ENCODE measurements at regions not wholly inside any gene's neighbourhood (a gene's known extent, or its start where the extent isn't known, plus 50 kb on each side); places are given as distances from the start of the nearest gene placed in this dataset.
"Not testable (repeated sequence)": the region's sequence is repeated elsewhere in the genome, so short reads cannot be mapped to it uniquely, and the experiment has no call there.

- Histone ChIP-seq H3K4me1 (no peaks in the 10 kb centered on the region), H3K27me3 (no peaks in the 10 kb centered on the region), H3K36me3 (no peaks in the 10 kb centered on the region), H3K4me3 (no peak overlapping the region), H3K27ac (no peak overlapping the region), H3K9me3 (no peaks in the 10 kb centered on the region)
- TF ChIP-seq, protein P1, sequence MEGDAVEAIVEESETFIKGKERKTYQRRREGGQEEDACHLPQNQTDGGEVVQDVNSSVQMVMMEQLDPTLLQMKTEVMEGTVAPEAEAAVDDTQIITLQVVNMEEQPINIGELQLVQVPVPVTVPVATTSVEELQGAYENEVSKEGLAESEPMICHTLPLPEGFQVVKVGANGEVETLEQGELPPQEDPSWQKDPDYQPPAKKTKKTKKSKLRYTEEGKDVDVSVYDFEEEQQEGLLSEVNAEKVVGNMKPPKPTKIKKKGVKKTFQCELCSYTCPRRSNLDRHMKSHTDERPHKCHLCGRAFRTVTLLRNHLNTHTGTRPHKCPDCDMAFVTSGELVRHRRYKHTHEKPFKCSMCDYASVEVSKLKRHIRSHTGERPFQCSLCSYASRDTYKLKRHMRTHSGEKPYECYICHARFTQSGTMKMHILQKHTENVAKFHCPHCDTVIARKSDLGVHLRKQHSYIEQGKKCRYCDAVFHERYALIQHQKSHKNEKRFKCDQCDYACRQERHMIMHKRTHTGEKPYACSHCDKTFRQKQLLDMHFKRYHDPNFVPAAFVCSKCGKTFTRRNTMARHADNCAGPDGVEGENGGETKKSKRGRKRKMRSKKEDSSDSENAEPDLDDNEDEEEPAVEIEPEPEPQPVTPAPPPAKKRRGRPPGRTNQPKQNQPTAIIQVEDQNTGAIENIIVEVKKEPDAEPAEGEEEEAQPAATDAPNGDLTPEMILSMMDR (IDR thresholded peaks at IDR 0.05), result no peak
- ATAC-seq, result no peak
- intact Hi-C loops (cut with DNase I), result no loop called here
- no peak for FAIRE-seq
- 71 to 73% methylated on average over 3 of the region's 3 CpGs for WGBS, 2 donors
- DNase-seq, result no peak
These were observed 149.5 kb upstream of the LMNTD1 start for GRCh38 chr12:25702553-25702952.

DNA sequence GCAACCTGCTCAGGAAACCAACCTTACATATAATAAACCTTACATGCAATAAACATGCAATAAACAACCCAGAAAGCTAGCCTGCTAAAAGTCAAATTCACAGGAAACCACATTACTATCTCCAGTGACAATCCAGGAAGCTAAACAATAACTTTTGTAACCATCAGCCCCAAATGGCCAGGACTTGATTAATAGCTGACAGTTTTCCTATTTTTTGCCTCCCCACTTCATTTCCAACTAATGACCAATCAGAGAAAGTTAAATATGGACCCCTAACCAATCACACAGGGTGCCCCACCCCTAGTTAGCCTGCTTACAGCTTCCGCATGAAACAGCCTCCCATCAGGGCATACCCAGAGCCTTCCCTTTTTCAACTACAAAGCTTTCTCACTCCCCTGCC lies 152.2 kb upstream of the LMNTD1 start:
- TF ChIP-seq, protein P1 (IDR thresholded peaks at IDR 0.05), result no peak
- Histone ChIP-seq H3K36me3 (no peaks in the 10 kb centered on the region), H3K9me3 (no peaks in the 10 kb centered on the region), H3K27me3 (no peaks in the 10 kb centered on the region), H3K4me1 (no peaks in the 10 kb centered on the region), H3K4me3 (no peak overlapping the region), H3K27ac (no peak overlapping the region)
- 0% methylated on average over 1 of the region's 1 CpG for WGBS, 2 donors
- FAIRE-seq, result no peak
- no peak for ATAC-seq
- DNase-seq, result no peak
- intact Hi-C loops (cut with DNase I), result no loop called here

GRCh38 chr12:25706646-25707045 lies 153.6 kb upstream of the LMNTD1 start:
- DNase-seq; H3K9me3 ChIP-seq; H3K4me1 ChIP-seq; H3K36me3 ChIP-seq; H3K4me3 ChIP-seq; intact Hi-C loops (cut with DNase I); H3K27ac ChIP-seq; H3K27me3 ChIP-seq; ATAC-seq; FAIRE-seq: not testable (repeated sequence)

GRCh38 chr12:25707056-25707455 lies 154.0 kb upstream of the LMNTD1 start:
- Histone ChIP-seq H3K27ac (no peak overlapping the region), H3K36me3 (no peaks in the 10 kb centered on the region), H3K4me1 (no peaks in the 10 kb centered on the region), H3K27me3 (no peaks in the 10 kb centered on the region), H3K9me3 (no peaks in the 10 kb centered on the region), H3K4me3 (no peak overlapping the region)
- intact Hi-C loops (cut with DNase I), result no loop called here
- DNase-seq (no peak), ATAC-seq (no peak), FAIRE-seq (no peak)
- TF ChIP-seq, protein P1 (IDR thresholded peaks at IDR 0.05), result no peak

DNA sequence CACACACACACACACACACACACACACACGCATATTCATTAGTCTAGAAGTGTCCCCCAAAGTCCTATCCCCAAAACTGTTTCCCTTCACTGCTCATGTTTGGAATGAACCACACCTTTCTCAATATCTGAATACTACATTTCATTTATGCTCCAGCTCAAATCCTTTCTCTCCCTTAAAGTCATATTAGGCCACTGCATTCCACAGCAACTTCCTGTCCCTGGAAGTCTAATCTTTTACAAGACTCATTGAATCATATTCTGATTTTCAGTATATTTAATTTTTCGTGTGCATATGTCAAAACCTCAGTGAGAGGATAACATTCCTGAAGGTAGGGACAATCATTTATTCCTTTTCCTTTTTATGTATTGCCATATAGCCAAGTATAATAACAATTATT lies 155.6 kb upstream of the LMNTD1 start:
- TF ChIP-seq, protein P1 (IDR thresholded peaks at IDR 0.05), result no peak
- ATAC-seq (no peak), FAIRE-seq (no peak), DNase-seq (no peak)
- Histone ChIP-seq H3K4me3 (no peak overlapping the region), H3K27me3 (no peaks in the 10 kb centered on the region), H3K27ac (no peak overlapping the region), H3K9me3 (no peaks in the 10 kb centered on the region), H3K36me3 (no peaks in the 10 kb centered on the region), H3K4me1 (no peaks in the 10 kb centered on the region)
- WGBS, 2 donors, result 59 to 64% methylated on average over 2 of the region's 2 CpGs
- intact Hi-C loops (cut with DNase I), result no loop called here

DNA sequence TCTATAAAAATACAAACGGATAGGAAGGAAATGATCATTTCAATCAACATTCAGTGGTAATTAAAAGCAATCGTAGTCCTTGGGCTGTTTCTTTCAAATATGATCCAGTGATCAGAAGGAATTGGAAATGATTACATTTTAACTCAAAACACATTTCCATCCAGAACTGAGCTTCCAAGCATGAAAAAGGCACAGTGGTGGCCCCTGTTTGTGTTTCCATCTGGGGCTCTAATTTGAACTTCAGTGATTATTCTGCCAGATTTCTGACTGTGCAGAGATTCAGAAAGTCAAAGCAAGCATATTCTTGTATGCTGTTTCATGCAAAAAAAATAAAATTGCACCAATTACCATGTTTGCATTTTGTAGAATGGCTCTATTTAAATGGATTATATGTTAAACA lies 157.0 kb upstream of the LMNTD1 start:
- 59 to 71% methylated on average over 2 of the region's 2 CpGs for WGBS, 2 donors
- H3K4me3 ChIP-seq, result no peak overlapping the region
- H3K27me3 ChIP-seq, result no peaks in the 10 kb centered on the region
- H3K36me3 ChIP-seq, result no peaks in the 10 kb centered on the region
- ATAC-seq (no peak), DNase-seq (no peak), FAIRE-seq (no peak)
- intact Hi-C loops (cut with DNase I), result no loop called here
- no peaks in the 10 kb centered on the region for H3K4me1 ChIP-seq
- TF ChIP-seq, protein P1 (IDR thresholded peaks at IDR 0.05), result no peak
- no peak overlapping the region for H3K27ac ChIP-seq
- H3K9me3 ChIP-seq, result no peaks in the 10 kb centered on the region

DNA sequence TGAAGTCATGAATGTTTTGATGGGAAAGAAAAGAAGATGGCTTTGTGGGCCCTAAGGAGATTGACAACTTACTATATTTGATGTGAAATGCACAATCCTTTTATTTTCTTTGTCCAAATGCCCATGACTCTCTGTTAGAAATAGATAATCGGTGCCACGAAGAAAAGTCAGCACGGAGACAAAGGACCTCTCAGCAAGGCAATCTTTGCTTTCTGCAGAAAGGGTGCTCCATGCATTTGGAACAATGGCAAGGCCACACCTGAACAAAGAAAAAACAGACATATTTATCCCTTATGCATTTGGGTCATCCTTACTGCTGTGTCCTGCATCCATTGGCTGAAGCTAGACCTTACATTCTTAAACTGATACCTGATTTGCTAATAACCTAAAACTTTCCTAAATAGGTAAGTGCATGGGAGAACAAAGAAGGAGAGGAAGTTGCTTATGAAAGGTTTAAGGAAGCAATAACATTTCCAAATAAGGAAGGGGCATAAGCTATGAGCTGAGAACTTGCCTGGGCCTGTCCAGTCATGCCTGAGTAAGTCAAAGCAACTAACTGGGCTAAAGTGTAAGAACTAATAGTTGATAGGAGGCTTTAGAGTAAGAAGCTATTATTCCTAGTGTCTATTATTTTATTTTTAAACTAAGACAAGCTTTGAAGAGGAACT lies 158.0 kb upstream of the LMNTD1 start:
- intact Hi-C loops (cut with DNase I); H3K9me3 ChIP-seq; FAIRE-seq; H3K36me3 ChIP-seq; DNase-seq; H3K27me3 ChIP-seq; ATAC-seq; H3K27ac ChIP-seq; H3K4me1 ChIP-seq; H3K4me3 ChIP-seq: not testable (repeated sequence)
- 92 to 94% methylated on average over 3 of the region's 3 CpGs for WGBS, 2 donors

Measured in pancreas (tissue), 10 donors.